ENCODE measurements at regions not wholly inside any gene's neighbourhood (a gene's known extent, or its start where the extent isn't known, plus 50 kb on each side); places are given as distances from the start of the nearest gene placed in this dataset.
"Not testable (repeated sequence)": the region's sequence is repeated elsewhere in the genome, so short reads cannot be mapped to it uniquely, and the experiment has no call there.

DNA sequence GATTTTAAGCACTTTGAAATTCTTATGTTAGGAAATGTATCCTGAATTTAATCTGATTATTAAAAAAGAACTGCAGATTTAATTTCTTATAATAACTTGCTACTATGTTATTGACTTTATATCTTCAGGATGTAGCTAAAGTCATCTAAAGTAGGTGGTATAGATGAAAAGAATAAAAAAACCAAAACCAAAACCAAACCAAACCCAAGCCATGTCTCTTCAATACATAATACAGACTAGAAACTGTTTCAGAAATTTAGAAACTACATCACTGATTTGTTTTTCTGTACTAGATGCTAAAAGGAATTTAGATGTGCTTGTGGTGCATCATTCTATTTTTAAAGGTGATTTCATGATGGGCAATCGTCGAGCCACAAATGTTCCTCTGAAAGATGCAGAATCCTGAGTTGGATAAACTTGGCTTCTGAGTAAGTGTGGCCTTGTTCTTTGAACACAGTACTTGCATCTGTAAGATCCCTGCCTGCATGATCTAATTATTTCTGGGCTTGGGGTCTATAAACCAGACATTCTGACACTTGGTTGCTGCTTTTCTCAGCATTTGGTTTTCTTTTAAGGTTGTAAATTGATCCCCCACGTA lies 287.1 kb upstream of the SUCLG2 start:
- DNase-seq = no peak

DNA sequence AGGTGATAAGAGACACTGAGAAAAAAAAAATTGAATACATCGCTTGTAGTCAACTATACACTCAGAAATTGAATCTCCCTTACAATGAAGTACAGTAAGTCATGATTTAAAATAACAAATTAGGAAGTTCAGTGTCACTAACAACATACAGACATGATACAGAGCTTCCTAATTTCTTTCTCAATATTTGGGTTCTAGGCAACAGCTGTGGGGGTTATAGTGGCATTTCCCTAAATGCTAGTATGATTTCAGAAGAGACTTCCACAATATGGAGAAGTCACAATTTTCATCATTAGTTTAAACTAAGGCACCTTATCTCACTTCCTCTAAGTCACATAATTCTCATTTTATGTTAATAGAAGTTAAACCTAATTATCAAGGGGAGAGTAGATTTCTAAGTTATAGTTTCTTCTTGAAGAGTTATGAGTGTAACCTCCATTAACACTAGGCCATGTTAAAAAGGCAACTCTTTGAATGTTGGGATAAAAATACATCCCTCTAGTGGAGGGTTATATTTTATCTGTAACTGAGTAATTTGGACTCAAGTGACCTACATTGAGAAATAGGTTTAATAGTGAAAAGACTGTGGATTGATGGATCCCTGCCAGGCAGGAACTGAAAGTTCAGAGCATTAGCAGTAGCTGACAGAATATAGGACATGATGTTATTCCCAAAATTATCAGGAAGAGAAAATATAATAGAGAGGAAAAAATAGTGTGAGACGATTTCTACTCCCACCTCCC lies 286.0 kb upstream of the SUCLG2 start:
- no peak for DNase-seq

DNA sequence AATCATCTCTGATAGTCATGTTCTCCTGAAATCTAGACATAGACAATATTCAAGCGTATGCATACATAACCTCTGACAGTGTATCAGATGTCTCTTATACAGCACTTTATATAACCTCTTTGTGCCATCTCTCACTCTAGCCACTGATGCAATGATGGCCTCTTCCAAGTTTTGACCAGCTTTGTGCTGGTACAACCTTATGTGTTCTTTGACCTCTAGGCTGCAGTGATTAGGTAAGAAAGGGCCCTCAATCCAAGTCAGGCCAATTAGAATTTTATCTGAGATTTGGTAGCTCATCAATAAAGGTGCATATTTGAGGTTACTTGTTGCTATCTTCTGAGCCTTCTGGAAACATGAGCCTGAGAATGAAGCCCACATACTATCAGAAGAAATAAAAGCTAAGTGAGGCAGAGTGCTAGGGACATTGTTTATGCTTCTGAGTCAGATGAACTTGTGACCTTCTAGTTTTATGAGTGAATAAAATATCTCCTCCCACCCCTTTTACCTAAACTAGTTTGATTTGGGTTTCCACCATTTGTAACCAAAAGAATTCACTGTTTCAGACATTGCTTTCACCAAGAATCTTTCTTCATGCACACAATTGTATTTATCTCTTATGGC lies 283.2 kb upstream of the SUCLG2 start:
- no peak for DNase-seq

DNA sequence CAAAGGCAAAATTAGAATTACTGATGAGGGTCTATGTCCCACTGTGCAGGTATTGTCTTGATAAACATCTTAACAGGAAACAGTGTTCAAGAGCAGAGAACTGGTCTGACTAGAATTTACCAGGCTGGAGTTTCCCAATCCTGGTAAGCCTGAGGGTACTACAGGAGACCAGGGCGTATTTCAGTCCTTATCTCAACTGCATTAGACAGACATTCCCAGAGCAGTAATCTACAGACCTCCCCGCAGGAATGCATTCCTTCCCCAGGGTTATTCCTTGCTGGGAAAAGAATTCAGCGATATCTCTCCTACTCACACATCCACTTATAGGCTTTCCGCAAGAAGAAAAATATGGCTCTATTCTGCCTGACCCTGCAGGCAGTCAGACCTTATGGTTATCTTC lies 276.0 kb upstream of the SUCLG2 start:
- DNase-seq = not testable (repeated sequence)

DNA sequence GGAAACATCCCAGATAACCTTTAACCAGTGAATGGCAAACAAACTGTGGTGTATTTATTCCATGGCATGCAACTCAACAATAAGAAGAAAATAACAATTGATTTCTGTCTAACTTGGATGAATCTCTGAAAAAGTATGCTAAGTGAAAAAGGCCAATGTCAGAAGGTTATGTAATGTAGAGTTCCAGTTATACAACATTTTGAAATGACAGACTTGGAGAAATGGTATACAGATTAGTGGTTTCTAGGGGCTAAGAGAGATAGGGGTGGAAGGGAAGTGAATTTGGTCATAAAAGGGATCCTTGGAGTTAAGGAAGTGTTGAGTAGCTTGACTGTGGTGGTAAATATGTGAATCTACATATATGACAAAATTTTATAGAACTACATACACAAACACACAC lies 269.4 kb upstream of the SUCLG2 start:
- DNase-seq = no peak

DNA sequence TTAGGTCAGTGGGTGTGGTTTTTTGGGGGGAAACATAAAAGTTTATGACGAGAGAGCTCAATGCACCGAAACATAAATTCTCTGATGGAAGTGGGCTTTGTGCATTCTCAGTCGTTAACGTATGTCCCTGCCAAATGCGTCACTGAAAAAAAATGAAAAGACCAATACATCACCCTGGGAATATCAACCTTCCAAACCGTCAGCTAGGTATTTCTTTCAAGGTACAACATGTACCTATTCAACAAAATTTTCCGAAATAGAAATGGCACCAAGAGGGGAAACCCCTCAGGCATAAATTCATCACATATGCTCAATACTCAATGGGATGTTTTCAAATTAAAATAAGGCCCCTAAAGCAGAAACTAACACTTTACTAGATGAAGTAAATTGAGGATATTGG lies 266.6 kb upstream of the SUCLG2 start:
- DNase-seq = no peak

DNA sequence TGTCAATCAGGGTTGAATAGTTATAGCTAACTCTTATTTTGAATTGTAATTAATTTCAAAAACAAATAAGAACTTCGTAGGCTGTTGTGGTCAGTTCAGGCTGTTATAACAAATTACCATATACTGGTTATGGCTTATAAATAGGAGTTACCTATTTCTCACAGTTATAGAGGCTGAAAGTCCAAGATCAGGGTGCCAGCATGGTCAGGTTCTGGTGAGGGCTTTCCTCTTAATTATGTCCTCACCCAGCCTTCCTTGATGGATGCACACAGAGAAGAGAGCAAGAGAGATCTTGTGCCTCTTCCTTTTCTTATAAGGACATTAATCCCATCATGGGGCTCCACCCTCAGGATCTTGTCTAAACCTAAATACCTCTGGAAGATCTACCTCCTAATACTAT lies 265.9 kb upstream of the SUCLG2 start:
- no peak for DNase-seq

DNA sequence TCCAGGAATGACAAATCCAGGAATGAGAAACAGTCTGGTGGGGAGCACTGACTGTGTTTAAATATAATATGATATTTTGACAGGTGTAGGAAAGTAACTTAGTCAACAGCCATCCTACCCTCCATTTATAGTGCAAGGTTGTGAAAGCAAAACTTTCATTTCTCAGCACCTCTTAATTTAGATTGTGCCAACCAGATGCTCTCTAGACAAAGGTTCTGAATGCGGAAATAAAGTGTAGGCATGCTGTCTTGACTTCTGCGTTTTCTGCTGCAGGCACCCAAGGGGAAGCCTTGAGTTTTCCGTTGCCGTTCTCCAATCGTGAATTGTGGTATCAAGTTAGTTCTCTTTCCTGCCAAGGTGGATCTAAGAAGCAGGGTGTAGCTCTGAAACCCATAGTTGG lies 261.9 kb upstream of the SUCLG2 start:
- no peak for DNase-seq

DNA sequence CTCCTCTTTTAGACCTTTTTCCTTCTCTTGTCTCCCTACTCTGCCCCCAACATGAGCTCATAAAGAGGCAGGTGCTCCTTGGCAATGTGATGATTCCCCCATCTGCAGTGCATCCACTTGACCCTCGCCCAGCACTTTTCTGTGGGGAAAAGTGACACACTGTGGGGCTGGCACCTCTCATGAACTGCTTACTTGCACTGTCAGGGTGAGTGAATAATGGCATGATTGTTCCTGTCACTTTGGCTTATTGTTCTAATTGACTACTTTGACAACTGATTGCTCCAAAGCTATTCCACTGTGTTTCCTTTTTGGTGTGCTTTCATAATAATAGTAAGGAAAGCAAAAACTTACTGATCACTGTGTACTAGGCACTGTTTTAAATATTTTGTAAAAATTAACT lies 253.3 kb upstream of the SUCLG2 start:
- DNase-seq = no peak

DNA sequence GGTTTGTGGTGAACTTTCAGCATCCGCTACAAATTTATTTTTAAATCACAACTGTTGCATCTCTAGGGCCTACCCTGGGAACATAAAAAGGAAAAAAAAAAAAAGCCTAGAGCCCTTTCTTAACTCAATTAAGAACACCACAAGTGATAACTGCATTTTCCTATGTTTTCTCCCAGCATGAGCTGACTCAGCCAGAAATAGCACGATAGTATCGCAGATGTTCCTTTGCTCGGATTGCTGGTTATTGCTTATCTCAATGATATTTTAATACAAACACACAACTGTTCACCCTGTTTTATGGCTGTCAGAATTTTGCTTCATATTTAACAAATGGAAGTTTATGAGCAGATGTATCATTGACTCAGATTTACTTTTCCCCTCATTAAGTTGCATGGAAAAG lies 251.8 kb upstream of the SUCLG2 start:
- DNase-seq = no peak

DNA sequence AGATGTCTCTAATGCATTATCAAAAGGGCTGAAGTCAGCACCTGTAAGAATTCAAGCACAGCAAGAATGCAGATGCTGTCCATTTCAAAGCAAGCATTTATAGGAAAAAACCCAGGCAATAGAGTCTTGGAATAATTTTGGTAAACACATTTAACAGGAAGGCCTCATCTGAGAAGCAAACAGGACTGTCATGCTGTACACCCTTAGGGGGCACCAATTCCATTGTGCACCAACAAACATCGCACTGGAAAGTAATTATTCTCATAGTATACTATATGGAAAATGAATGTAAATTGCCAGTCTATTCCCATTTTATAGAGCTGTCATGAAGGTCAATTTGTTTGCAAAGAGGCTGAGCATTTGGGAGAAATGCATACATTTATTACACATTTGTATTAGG lies 247.3 kb upstream of the SUCLG2 start:
- no peak for DNase-seq

DNA sequence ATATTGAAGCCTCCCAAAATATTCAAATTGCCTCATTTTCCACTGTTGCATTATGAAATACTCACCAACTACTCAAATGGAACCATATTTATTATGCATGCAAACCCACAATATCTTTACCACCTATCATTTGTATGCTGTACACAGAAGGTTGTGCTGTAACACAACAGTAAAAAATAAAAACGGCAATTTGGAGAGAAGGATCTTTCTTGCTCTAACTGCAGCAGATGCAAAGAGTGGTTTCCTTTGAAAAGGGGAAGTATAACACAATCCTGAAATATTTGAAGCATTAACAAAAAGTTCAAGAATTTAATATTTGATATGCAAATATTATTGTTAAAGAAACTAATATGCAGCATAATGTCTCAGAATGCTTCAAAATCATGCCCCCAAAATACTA lies 244.5 kb upstream of the SUCLG2 start:
- DNase-seq = no peak

DNA sequence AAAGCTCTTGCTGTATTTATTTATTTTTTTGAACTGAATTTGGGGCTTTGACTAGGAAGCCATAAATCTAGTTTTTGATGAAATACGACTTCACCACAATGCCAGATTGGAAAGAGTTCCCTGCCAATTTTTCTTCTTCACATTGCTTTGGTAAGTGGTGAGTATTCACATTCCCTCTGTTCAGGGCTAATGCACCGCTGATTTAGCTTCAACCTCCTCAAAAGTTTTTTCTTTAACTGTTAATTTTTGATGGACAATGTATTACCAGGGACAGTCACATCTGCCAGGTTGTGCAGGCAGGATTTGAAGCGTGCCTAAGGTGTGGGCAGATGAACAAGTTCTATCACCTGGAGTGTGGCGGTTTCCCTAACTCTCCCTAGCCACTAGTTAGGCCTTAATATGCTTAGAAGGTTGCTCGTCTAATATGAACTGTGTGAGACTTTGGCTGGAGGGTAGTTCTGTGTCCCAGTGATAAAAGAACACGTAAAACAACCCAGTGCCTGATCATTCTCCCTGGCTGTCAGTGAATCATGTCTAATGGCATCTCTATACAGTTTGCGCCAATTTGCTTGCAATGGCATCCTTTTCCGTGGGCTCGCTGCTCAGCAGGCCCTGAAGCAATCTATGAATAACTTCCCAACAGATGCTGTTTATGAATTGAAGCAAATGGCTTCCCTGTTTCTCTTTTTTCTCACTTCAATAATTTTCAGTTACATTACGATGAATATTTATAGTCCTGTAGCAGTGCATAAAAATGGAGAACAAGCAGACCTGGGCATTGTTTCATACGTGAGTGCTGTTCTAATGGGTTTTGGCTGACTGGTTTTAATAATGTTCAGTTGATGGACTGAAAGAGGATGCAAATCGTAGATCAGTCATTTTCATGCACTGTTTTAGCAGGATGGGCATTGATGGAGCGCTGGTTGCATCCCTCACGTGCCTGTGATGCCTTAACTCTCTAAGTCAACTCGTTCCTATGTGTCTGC lies 243.2 kb upstream of the SUCLG2 start:
- no peak for DNase-seq

DNA sequence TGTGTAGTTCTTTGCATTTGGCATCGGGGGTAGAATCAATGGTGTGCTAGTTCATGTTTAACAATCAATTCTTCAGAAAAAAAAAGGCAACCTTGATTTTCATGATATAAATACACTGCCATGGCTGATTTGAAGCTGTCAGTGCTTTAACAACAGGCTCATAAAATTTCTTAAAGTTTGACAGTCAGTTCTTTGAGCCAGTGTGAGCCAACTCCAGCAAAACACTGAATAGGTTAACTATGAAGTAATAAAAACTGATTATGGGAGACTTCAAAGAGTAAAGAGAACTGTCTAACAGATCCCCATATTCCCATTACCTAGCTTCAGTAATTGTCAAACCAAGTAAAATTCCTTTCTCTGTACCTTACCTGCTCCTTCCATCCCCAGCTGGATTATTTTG lies 241.7 kb upstream of the SUCLG2 start:
- DNase-seq = no peak

DNA sequence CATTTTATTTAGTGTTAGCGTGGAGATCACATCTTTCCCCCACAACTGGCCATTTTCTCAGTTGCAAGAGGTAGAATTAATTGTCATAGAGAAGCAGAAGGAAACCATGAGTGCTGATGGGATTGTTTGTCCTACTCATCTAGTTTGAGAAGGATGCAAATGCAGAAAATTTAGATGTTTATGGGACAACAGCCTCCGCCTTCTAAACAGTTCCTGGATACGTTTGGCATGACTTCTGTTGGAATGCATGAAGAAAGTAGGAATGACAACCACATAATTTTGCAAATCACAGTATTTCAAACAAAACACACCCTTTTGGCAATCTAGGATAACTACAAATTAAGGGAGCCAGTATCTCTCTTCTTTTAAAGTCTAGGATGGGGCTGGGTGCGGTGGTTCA lies 240.1 kb upstream of the SUCLG2 start:
- DNase-seq = no peak

DNA sequence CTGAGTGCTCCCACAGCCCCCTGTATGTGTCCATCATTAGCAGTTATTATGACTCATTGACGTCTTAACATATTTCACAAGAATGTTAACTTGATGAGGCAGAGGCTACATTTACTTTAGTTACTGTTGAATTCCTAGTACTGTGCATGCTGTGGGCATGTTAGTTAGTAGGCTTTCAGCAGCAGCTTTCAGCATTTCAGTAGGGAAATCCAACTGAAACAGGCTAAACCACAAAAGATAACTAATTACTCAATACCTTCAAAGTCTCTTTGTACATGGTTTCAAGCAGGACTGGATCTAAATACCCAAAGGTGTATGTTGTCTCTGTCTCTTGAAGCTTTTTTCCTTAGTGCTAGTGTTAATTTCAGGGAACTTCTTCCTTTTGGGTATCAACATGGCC lies 229.9 kb upstream of the SUCLG2 start:
- no peak for DNase-seq

DNA sequence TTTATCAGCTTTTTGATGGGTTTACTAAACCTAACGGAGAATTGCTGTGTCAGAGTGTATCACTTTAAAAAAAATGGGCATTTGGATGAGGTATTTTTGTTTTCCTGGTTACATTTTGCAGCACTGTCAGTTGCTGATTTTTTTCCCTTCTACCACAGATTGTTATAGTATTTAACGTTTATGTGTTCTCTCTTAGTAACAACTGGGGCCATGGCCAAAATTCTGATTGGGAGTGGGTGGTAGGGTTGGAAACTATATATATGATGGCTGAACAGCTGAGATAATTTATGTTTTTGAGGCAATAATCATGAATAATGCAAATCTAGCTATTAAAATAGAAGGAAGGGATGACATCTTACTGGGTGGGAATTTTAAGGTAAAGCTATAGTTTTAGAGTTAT lies 229.4 kb upstream of the SUCLG2 start:
- DNase-seq = no peak

DNA sequence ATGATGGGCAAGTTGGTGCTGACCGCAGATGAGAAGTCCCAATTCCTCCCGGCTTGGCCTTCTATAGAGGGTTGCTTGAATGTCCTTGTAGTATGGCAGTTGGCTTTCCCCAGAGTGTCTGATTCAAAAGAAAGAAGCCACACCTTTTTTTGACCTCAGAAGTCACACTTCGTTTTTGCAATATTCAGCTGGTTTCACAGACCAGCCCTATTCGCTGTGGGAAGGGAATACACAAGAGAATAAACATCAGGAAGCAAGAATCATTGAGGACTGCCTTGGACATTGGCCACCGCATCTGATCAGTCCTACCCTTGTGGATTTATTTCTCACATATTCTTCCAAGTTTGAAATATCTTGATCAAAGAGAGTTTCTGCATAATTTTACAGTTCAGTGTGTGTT lies 228.6 kb upstream of the SUCLG2 start:
- no peak for DNase-seq

DNA sequence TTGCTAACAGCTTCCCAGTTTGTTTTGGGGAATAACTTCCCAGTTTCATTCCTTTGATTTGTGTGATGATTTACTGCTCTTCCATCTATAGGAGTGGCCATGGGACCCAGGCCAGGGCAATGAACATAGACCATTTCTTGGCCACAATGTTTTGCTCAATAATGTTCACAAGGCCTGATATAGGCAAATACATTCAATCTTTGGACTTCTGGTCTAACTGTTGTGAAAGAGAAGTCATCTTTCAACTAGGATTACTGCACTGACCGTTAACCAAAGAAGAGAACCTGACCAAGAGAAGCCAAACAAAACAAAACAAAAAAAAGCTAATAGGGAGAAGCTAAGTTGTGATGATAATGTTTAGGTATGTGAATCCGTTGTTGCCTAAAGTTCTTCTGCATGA lies 221.8 kb upstream of the SUCLG2 start:
- no peak for DNase-seq

DNA sequence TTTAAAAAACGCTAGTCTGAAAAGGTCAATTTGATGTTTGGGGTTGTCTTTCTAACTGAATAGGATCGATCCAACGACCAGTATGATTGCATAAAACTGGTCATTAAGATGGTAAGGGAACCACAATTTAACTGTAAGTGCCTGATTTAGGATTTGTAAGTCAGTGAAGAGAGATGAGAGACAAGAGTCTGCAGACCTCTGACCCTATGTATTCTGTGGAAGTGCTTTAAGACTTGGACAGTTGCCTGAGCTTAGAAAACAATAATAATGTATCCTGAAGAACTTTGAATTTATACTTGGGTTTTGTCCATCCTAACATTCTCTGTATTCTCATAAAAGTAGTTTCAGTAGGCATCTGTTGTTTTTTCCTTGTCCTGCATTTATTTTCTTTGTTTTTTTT lies 221.4 kb upstream of the SUCLG2 start:
- no peak for DNase-seq

DNA sequence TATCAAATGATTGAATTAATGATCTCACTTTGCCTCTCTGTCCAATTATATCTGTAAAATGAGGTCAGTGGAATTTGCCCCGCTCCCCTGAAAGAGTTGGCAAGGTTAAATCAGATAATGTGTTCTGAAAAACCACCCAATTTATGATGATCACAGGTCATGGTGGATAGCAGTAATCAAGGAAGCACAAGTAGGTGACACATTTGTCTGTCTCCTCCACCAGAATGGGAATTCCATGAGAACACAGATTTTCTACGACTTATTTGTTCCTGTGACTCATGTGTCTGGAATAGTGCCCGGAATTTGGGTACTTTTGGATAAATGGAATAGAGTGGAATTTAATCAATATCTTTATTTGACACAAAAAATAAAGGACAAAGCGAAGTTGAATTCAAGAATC lies 220.9 kb upstream of the SUCLG2 start:
- DNase-seq = no peak

DNA sequence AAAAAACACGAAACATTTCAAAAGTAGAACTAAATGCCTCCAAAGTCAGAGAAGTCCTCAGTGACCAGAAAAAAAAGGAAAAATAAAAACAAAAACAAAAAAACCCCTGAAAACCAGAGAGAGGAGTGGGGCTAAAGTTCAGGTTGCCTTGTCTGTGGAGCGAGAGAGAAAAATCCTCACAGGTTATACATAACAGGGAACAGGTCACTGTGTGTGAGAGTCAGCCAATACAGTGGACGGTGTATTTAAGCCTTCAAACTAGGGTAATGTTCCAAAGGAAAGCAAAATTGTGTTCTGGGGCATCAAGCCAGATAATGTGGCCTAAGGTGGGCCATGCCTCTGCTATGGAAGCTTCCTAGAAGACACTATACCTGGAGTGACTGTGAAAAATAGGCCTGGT lies 216.1 kb upstream of the SUCLG2 start:
- no peak for DNase-seq

DNA sequence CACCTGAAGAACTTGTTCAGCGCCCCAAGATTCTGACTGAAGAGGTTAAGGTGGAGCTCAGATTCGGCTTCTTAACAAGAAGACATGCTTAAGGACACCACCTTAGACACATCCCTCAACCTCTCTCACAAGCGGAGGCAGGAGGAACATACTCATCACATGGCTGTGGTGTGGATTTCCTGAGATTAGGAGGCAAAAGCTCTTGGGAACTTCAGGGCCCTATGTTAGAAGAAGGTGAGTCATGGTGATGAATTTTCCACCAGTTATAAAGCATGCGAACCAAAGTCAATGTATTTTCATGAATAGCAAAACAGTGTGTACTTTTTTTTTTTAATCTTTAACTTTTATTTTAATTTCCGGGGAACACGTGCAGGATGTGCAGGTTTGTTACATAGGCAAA lies 212.2 kb upstream of the SUCLG2 start:
- DNase-seq = no peak
